HG03045 (cell line): ENCODE measurements at regions not wholly inside any gene's neighbourhood (a gene's known extent, or its start where the extent isn't known, plus 50 kb on each side); places are given as distances from the start of the nearest gene placed in this dataset.
"Not testable (repeated sequence)": the region's sequence is repeated elsewhere in the genome, so short reads cannot be mapped to it uniquely, and the experiment has no call there.

ENCODE experiments used
- ATAC-seq: cut with Tn5 transposase; IDR thresholded peaks from one replicate; pipeline ENCODE4 v1.9.1; 2021; ENCODE audit warnings: mild to moderate bottlenecking, moderate library complexity; ENCODE audit not compliant: unreplicated experiment

- not testable (repeated sequence) for ATAC-seq
Measured at GRCh38 chr6:74343321-74343720, 647.3 kb downstream of the CD109 start.

GRCh38 chr6:74334722-74335121 lies 638.7 kb downstream of the CD109 start:
- no peak for ATAC-seq

GRCh38 chr6:74333406-74333805 lies 637.4 kb downstream of the CD109 start:
- no peak for ATAC-seq

- ATAC-seq = no peak
Measured at GRCh38 chr6:74320715-74321114, 624.7 kb downstream of the CD109 start.

GRCh38 chr6:74320074-74320473 lies 624.1 kb downstream of the CD109 start:
- ATAC-seq = no peak

GRCh38 chr6:74319292-74319691 lies 623.3 kb downstream of the CD109 start:
- no peak for ATAC-seq

- no peak for ATAC-seq
Measured at GRCh38 chr6:74318738-74319137, 622.7 kb downstream of the CD109 start.

GRCh38 chr6:74312081-74312480 lies 616.1 kb downstream of the CD109 start:
- ATAC-seq = no peak

GRCh38 chr6:74311431-74311830 lies 615.4 kb downstream of the CD109 start:
- no peak for ATAC-seq

- ATAC-seq = no peak
Measured at GRCh38 chr6:74289884-74290283, 593.9 kb downstream of the CD109 start.

GRCh38 chr6:74287932-74288331 lies 591.9 kb downstream of the CD109 start:
- no peak for ATAC-seq

- ATAC-seq = no peak
Measured at GRCh38 chr6:74287441-74287840, 591.4 kb downstream of the CD109 start.

GRCh38 chr6:74284284-74284683 lies 588.3 kb downstream of the CD109 start:
- no peak for ATAC-seq

- no peak for ATAC-seq
Measured at GRCh38 chr6:74283532-74283931, 587.5 kb downstream of the CD109 start.

GRCh38 chr6:74282143-74282689 lies 586.2 kb downstream of the CD109 start:
- no peak for ATAC-seq

GRCh38 chr6:74280130-74280692 lies 584.2 kb downstream of the CD109 start:
- ATAC-seq = no peak

GRCh38 chr6:74277777-74278186 lies 581.8 kb downstream of the CD109 start:
- ATAC-seq = no peak

- no peak for ATAC-seq
Measured at GRCh38 chr6:74273541-74273940, 577.5 kb downstream of the CD109 start.

- no peak for ATAC-seq
Measured at GRCh38 chr6:74269600-74269858, 573.5 kb downstream of the CD109 start.

- ATAC-seq = no peak
Measured at GRCh38 chr6:74268815-74269599, 573.0 kb downstream of the CD109 start.

- ATAC-seq = no peak
Measured at GRCh38 chr6:74259981-74260380, 564.0 kb downstream of the CD109 start.

- no peak for ATAC-seq
Measured at GRCh38 chr6:74256781-74257180, 560.8 kb downstream of the CD109 start.

GRCh38 chr6:74256381-74256780 lies 560.4 kb downstream of the CD109 start:
- no peak for ATAC-seq
